HG02571 (cell line): ENCODE measurements at regions not wholly inside any gene's neighbourhood (a gene's known extent, or its start where the extent isn't known, plus 50 kb on each side); places are given as distances from the start of the nearest gene placed in this dataset.
"Not testable (repeated sequence)": the region's sequence is repeated elsewhere in the genome, so short reads cannot be mapped to it uniquely, and the experiment has no call there.

Experiments used
- ATAC-seq: cut with Tn5 transposase; IDR thresholded peaks from one replicate; pipeline ENCODE4 v1.9.1; 2021; ENCODE audit warnings: mild to moderate bottlenecking, moderate library complexity; ENCODE audit not compliant: unreplicated experiment

DNA sequence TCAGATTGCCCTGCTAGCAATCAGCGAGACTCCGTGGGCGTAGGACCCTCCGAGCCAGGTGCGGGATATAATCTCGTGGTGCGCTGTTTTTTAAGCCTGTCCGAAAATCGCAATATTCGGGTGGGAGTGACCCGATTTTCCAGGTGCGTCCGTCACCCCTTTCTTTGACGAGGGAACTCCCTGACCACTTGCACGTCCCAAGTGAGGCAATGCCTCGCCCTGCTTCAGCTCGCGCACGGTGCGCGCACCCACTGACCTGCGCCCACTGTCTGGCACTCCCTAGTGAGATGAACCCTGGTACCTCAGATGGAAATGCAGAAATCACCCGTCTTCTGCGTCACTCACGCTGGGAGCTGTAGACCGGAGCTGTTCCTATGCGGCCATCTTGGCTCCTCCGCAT, 971.0 kb downstream of the NXPH1 start:
- ATAC-seq, result not testable (repeated sequence)

DNA sequence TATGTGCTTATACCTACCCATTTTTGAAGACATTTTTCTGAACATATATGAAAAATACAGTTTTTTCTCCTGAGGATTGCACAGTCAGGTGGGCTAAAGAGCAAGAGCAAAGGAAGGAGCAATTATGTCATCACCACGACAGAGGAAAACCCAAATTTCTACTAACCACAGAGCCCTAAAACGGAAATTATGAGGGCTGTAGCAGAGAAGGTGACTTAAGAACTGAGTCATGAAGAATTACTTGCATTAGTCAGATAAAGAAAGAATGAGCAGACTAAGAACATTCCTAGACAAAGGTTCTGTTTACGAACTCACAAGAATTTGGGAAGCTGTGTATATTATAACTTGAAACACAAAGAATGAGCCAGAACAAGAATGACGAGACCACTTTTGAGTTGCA, 974.4 kb downstream of the NXPH1 start:
- ATAC-seq, result no peak

DNA sequence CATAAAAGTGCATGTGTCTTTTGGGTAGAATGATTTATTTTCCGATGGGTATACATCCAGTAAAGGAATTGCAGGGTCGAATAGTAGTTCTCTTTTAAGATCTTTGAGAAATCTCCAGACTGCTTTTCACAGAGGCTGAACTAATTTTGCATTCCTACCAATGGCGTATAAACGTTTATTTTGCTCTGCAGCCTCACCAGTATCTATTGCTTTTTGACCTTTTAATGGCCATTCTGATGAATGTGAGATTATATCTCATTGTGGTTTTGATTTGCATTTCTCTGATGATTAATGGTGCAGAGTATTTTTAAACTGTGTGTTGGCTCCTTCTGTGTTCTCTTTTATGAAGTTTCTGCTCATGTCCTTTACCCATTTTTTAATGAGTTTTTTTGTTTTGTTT, 1020.1 kb downstream of the NXPH1 start:
- ATAC-seq, result no peak

DNA sequence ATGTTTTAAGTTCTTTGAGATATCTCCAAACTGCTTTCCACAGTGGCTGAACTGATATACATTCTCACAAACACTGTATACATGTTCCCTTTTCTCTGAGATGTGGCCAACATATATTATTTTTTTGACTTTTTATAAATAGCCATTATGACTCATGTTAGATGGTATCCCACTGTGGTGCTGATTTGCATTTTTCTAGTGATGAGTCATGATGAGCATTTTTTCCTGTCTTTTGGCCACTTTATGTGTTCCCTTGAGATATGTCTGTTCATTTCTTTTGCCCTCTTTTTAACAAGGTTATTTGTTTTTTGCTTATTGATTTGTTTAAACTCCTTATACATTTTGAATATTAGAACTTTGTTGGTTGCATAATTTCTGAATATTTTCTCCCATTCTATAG, 1055.1 kb downstream of the NXPH1 start:
- no peak for ATAC-seq

DNA sequence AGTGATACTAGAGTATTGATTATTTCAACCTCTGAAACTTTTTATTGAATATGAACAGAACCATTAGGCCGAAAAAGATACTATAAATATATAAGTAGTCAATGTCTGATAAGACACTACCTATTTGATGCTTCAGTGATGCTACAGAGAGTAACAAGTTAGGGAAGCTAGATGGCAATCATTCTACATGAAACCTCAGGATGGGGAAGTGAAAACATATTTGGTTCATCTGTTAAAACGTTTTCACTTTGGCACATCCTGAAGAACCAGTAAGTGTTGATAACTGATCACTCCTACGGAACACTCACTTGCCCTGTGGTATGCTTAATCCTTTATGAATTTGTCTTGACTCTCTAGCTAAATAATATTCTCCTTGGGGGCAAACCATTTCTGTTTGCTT, 1064.9 kb downstream of the NXPH1 start:
- ATAC-seq, result no peak

DNA sequence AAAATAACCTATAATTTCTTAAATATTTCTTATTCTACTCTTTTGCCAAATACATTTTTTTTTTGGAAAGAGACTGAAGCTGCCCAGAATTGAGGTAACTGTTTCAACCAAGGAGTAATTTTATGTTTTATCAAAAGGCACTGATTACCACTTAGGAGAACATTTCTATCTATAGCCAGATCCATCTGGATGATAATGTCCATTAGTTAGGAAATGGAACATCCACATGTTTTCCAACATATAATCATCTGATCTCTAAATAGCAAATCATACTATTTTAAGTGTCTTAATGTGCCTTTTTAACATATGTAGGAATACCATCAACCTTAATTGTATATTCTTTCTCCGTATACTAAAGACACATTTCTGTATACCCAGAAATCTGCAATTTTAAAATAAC, 1068.9 kb downstream of the NXPH1 start:
- ATAC-seq, result no peak

DNA sequence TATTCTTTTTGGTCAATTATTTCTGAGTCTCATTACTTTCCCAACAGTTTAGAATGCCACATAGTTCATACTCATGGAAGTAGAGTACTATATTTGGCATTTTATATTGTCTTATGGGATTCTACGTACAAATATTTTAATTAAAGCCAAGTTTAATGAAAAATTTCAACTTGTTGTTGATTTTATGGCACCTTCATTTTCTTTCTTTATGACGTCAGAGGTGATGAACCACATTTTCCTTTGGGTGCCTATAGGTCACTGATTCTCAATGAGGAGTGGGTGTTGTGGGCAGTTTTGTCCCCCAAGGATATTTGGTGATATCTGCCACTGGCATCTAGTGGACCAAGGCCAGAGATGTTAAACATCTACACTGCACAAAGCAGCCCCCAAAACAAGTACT, 1071.3 kb downstream of the NXPH1 start:
- ATAC-seq, result no peak

DNA sequence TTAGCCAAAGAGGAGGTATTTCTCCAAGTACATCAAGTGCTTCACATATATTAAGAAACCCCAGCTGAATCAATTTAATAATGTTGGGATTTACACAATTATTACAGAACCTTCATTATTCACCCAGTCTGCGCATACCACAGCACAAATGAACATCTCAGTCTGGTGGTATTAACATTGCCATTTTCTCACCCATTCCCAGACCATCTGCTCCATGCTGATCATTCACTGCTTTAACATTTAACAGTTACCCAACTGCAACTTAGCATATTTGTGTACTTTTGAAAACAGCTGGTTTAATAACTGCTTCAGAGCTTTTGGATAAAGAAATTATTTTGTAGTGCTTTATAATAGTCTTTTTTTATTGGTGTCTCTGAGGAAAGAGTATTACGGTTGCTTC, 1072.1 kb downstream of the NXPH1 start:
- ATAC-seq, result no peak

DNA sequence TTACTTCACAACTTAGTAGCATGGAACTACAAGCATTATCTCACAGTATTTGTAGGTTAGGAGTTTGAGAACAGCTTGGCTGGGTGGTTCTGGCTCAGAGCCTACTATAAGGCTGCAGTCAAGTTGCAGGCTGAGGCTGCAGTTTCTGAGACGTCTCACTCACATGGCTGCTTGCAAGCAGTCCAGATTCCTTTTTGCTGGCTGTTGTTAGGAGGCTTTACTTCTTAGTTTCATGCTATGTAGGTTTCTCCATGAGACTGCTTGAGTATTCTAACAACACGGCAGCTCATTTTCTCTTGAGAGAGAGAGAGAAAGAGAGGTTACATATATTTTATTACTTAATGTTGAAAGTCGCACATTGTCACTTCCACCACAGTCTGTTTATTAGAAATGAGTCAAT, 1073.9 kb downstream of the NXPH1 start:
- ATAC-seq, result no peak

DNA sequence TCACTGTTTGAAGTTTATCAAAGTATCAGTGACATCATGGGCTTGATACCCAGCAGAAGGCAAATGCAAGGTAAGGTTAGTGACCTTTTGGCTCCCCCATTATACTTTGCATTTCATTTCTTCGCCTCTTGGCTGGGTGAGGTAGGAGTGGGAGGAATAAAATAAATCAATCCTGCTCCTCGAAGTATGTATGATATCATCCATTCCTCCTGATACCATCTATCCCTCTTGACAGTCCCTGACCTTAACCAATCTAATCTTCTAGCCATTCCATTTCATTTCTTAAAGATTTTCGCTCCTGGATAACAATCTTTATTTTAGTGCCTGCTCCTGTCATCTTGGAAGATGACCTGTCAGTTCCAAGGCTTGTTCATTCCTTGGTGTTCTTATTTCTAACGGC, 1083.3 kb downstream of the NXPH1 start:
- ATAC-seq, result no peak

DNA sequence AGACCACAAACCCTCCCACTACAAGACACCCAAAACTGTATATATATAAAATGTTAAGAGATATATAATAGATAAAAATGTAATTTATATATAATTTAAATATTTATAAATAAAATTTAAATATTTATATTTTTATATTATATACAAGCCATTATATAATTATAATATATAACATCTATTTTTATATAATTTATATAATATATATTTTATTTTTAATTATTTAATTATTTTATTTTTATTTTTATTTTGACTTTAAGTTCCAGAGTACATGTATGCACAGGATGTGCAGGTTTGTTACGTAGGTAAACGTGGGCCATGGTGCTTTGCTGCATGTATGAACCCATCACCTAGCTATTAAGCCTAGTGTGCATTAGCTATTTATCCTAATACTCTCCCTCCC, 1090.2 kb downstream of the NXPH1 start:
- no peak for ATAC-seq

DNA sequence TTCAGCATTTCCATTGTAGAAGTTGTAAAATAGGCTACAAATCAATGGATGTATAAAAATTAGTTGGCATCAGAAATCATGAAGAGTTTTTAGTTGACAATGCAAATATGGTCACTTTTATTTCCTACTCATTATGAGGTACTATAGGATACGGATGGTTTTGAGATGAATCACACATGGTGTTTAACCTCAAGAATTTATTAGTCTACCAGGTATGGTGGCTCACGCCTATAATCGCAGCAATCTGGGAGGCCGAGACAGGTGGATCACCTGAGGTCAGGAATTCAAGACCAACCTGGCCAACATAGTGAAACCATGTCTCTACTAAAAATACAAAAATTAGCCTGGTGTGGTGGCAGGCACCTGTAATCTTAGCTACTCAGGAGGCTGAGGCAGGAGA, 1119.0 kb downstream of the NXPH1 start:
- ATAC-seq, result not testable (repeated sequence)

DNA sequence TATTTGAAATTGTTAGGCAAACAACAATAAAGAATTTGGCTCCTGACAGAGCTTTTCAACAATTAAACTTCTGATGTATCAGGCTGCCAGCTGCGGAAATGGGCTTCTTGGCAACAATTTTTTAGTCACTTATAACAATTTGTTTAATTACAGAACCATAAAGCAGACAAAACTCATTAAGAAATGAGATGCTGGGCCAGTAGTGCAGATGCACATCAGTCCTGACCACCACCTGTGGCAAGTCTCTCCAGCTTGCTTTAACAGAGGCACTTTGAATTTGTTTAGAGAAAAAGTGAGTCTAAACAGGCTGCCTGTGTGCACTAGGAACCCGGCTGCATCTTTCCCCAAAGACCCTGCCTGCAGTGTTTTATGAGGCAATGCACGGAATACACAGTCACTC, 1124.4 kb downstream of the NXPH1 start:
- no peak for ATAC-seq

DNA sequence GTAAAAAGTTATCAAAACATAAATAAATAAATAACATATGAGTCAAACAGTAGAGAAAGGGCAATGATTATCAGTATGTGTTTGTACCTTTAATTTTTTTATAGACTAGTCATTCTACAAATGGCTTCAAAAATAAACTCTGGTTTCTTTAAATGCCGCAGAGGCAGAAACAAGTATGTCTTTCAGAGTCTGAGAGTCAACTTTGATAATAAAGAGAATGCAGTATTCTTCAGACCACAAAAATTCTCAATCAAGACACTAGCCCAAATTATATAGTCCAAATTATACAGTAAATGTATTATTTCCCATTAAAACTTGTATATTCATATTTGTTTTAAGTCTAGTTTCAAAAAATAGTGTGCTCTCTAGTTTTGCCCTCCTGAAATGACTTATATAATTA, 1142.3 kb downstream of the NXPH1 start:
- ATAC-seq, result no peak

DNA sequence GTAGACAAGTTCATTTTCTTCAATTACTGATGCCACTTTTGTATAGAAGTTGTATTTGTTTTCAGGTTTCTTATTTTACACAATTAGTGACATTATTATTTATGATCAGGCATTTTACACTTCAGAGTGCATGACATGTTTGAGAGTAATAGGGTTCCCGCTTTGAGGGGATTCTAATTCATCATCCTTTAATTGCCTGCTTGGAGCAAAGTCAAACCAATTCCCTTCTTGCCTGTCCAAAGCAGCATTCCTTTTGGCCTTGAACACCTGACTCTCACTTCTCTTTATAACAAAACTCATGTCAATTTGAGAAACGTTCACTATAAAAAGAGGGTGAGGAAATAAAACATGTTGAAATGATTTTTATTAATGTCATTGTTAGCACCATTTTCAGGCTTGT, 1149.4 kb downstream of the NXPH1 start:
- ATAC-seq, result no peak

DNA sequence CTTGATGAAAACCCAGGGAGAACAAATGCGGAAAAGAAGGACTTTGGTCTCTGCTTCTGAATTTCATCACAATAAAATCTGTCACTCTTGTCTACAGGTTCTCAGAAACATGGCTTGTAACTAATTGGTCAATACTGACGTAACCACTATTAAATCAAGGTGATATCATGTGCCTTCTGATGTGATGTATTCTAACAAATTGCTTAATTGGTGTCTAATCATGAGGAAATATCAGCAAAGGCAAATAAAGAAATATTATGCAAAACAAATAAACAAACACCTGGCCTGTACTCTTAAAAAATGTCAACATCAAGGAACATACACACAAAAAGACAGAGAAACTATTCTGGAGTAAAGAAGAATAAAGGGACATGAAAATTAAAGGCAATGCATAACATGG, 1165.0 kb downstream of the NXPH1 start:
- no peak for ATAC-seq

DNA sequence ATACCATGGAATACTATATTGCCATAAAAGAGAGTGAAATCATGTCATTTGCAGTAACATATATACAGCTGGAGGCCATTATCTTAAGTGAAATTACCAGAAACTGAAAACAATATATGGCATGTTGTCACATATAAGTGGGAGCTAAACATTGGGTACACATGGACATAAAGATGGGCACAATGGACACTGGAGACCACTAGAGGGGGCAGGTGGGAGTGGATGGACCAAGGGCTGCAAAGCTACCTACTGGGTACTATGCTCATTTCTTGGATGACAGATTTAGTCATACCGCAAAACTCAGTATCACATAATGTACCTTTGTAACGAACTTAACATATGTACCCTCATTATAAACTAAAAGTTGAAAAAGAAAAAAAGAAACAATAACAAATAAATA, 1167.6 kb downstream of the NXPH1 start:
- no peak for ATAC-seq

DNA sequence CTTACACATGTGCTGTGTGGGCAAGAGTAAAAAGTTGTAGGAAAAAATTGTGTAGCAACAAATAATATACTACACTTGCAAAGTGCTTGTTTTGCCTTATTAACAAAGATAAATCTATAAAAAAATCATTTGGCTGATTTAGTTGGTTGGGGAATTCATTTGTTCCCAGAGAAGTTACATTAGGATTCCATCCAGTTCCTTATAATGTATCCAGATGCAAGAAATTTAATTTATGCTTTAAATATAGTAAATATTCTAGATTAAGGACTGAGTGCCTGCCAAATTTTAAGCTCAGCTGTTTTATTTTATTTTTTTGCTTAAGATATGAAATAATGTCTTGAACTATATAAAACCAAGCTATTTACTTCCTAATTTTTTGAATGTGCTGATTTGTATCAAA, 1169.9 kb downstream of the NXPH1 start:
- ATAC-seq, result no peak

DNA sequence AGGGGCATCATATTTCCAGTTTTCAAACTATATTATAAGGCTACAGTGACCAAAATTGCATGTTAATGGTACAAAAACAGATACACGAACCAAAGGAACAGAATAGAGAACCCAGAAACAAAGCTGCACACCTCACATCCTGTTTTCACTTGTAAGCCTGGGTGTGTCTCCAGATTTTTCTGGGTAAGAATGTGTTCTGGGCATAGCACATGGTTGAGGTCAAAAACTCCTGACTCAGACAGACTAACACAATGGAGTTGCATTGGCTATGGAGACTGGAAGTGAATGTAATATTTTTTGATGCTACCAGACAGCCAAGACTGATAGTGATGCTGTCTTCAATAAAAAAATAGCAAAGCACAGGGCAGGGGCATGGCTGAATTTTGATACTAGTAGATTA, 1175.2 kb downstream of the NXPH1 start:
- ATAC-seq, result no peak

DNA sequence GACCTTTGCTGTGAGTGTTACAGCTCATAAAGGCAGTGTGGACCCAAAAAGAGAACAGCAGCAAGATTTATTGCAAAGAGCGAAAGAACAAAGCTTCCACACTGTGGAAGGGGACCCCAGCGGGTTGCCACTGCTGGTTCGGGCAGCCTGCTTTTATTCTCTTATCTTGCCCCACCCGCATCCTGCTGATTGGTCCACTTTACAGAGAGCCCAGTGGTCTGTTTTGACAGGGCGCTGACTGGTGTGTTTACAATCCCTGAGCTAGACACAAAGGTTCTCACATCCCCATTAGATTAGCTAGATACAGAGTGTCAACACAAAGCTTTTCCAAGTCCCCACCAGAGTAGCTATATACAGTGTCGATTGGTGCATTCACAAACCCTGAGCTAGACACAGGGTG, 1187.5 kb downstream of the NXPH1 start:
- not testable (repeated sequence) for ATAC-seq

DNA sequence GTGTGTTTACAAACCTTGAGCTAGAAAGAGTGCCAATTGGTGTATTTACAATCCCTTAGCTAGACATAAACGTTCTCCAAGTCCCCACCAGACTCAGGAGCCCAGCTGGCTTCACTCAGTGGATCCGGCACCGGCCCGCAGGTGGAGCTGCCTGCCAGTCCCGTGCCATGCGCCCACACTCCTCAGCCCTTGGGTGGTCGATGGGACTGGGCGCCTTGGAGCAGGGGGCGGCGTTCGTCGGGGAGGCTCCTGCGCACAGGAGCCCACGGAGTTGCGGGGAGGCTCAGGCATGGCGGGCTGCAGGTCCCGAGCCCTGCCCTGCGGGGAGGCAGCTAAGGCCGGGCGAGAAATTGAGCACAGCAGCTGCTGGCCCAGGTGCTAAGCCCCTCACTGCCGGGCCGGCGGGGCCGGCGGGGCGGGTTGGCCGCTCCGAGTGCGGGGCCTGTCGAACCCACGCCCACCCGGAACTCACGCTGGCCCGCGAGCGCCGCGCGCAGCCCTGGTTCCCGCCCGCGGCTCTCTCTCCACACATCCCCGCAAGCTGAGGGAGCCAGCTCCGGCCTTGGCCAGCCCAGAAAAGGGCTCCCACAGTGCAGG, 1188.0 kb downstream of the NXPH1 start:
- ATAC-seq, result not testable (repeated sequence)

DNA sequence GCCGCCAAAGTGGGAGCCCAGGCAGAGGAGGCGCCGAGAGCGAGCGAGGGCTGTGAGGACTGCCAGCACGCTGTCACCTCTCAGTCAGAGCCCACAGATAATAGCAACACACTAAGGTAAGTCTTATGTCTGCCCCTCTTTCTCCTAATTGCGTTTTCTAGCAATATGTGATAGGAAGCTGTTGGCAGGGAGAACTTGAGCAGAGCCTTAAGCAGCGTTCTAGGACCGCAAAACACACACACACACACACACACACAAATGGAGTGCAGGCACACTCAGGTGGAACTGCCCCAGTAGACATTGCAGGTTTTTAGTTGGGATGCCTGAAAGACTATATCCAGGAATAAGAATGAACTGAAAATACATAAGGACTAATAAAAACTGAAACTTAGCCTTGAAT, 1188.5 kb downstream of the NXPH1 start:
- ATAC-seq, result no peak

DNA sequence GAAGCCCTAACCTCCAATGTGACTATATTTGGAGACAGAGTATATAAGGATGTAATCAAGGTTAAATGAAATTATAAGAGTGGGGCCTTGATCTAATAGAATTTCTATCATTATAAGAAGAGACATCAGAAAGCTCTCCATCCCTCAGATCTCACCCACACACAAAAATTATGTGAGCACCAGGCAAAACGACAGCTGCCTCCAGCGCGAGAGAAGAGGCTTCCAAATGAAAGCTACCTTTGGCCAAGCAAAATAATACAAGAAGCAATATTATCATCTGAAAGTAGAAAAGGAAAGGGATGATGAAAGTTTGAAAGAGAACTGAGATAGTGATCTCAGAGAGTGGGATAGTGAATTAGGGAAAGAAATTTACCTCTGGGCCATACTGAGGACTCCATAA, 1192.5 kb downstream of the NXPH1 start:
- no peak for ATAC-seq

DNA sequence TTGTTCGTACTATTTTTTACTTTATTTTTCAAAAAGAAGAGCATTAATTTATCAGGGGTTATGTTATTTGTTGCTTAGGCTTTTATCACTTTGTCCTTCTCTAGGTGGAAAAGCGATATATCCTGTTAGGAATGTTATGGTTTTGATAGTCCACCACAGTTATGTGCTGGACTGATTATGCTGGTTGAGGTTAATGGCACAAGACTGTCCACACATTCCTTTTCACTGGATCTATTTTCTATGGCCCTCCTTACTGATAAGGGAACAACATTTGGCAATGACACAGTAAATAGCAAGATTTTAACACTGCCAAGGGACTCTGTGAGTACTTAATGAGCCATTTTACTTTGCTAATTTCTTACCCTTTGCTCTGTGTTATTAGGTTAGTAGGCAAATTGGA, 1212.3 kb downstream of the NXPH1 start:
- ATAC-seq, result no peak
